OCI-LY1 (cell line): ENCODE measurements at regions not wholly inside any gene's neighbourhood (a gene's known extent, or its start where the extent isn't known, plus 50 kb on each side); places are given as distances from the start of the nearest gene placed in this dataset.

Experiments
- CTCF ChIP-seq: fragments of 200-600 bp; sonication (generic), shearing (Covaris generic); IDR thresholded peaks from 2 replicates; pipeline ENCODE4 v1.5.1; 2017; ENCODE audit warnings: mild to moderate bottlenecking, antibody characterized with exemption, low read length, moderate library complexity, mixed read lengths
- EZH2 ChIP-seq: fragments of 200-600 bp; sonication (generic), shearing (Covaris generic); IDR thresholded peaks from 2 replicates; pipeline ENCODE4 v1.8.0; 2017; ENCODE audit warnings: borderline replicate concordance, mixed run types, mild to moderate bottlenecking, antibody characterized with exemption, low read length, moderate library complexity, mixed read lengths

- TF ChIP-seq EZH2 (no peak), CTCF (no peak)
Measured at GRCh38 chr16:5938607-5939006, 841.0 kb upstream of the EEF2KMT start.
